GM12872 (cell line): ENCODE measurements at regions not wholly inside any gene's neighbourhood (a gene's known extent, or its start where the extent isn't known, plus 50 kb on each side); places are given as distances from the start of the nearest gene placed in this dataset.

Experiments
- TF ChIP-seq, protein P1 (sequence below): IDR thresholded peaks from 3 replicates; pipeline ENCODE4 v1.5.1; 2011; ENCODE audit warnings: low read depth, mild to moderate bottlenecking, low read length, moderate library complexity; ENCODE audit not compliant: insufficient read depth

DNA sequence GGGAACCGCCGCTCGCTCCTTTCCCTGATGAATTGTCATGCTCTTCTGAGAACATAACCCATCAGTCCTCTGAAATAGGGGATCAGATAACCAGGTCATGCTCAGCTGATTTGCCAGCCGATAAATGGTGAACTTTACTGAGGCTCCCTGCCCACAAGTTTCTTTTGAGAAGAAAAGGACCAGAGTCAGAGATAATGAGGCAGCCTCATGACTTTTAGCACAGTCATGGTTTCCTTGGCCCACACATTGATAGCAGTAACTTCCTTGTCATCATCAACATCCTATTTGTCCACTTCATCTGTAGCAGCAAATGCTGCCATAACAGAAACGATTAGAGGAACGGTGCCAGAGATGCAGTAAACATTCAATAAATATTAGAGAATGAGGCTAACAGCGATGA lies 509.0 kb downstream of the GATA3 start:
- TF ChIP-seq, protein P1, sequence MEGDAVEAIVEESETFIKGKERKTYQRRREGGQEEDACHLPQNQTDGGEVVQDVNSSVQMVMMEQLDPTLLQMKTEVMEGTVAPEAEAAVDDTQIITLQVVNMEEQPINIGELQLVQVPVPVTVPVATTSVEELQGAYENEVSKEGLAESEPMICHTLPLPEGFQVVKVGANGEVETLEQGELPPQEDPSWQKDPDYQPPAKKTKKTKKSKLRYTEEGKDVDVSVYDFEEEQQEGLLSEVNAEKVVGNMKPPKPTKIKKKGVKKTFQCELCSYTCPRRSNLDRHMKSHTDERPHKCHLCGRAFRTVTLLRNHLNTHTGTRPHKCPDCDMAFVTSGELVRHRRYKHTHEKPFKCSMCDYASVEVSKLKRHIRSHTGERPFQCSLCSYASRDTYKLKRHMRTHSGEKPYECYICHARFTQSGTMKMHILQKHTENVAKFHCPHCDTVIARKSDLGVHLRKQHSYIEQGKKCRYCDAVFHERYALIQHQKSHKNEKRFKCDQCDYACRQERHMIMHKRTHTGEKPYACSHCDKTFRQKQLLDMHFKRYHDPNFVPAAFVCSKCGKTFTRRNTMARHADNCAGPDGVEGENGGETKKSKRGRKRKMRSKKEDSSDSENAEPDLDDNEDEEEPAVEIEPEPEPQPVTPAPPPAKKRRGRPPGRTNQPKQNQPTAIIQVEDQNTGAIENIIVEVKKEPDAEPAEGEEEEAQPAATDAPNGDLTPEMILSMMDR = no peak

DNA sequence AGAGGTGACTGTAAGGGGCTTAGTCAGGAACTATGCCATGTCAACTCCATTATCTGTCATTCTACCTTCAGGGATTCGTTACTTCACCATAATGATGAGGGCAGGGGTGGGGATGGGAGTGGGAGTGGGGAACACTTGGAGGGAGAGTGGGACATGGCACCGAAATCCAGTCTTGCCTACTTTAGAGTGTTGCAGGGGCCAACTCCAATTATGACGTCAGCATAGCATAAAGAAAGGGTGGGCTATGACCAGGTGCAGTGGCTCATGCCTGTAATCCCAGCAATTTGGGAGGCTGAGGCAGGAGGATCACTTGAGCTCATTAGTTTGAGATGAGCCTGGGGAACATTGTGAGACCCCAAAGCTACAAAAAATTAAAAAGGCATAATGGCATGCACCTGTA lies 512.2 kb downstream of the GATA3 start:
- TF ChIP-seq, protein P1 = no peak

DNA sequence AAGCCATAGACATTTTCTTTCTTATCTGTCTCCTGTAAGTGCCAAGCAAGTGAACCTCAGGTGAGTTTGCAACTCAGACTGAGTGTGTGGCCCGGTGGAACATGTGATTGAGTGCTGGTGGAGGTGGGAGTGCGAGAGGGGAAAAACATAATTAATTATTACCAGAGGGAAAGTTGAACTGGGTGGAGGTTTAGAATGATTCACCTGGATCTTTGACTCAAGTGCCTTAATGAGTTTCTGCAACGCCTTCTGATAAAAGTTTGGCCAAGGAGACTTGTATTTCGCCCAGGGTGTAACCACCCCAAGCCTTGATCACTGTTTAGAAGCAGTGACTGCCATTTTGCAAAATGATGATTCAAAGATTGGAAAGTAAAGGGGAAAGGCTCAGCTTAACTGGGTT lies 513.9 kb downstream of the GATA3 start:
- TF ChIP-seq, protein P1 = no peak

DNA sequence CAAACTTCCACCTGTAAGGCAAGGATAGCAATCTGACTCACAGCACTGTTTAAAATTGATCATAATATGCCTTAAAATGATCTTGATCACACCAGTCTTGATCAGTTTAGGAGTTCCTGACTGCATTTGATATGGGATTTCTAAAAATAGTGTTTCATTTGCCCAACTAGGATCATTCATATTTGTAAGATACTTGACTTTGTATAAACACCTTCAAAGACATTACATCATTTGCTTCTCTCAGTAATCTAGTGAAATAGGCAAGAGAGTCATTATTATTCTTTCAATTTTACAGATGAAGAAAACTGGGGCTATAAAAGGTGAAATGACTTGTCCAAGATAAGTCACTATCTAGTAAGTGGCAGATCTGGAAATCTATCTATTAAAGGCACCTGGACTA lies 521.1 kb downstream of the GATA3 start:
- TF ChIP-seq, protein P1 = no peak

DNA sequence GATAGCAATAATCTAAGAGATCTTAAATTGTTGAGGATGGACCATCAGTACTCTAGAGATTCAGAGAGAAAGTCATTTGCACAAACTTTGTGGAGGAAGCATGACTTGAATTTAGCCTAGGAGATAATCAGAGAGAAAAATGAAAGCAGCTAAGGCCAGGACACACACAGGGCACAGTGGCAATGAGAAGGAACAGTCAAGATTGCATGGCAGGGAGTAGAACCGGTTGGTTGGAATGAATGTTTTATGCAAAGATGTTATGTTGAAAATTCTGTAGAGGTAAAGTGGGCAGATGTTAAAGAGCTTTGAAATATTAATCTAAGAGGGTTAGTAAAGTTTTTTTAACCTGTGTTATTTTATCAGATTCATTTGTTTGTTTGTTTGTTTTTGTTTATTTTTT lies 521.8 kb downstream of the GATA3 start:
- TF ChIP-seq, protein P1 = no peak

DNA sequence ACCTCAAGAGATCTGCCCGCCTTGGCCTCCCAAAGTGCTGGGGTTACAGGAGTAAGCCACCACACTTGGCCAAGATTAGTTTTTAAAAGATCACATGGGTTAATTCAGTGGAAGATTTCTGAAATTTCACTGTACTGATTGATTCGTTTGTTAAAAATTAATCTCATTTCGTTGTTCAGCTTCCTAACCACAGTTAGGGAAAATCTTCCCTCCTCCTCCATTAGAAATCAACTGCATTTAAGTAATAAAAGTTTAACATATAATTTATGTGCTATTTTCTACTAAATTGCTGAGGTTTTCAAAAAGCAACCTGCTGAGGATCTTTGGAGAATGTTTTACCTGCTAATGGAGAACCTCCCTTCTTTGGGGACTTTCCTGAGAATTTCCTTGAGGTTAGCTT lies 522.4 kb downstream of the GATA3 start:
- TF ChIP-seq, protein P1 = no peak

DNA sequence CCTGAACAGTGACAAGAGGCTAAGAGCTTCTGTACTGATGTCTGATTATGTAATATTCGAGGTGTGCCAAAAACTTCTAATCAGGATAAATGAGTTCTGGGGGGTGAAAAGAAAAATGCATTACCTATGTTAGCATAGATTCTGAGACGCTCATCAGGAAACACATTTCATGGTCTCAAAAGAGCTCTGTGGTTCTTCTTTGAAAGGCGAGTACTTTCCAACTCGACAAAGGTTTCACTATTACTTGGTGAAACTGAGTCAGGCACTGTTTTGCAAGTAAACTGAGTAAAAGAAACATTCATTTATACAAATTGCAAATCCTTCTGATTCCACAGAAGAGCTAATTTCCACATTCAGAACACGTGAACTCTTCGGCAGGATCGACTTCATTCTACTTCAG lies 523.2 kb downstream of the GATA3 start:
- TF ChIP-seq, protein P1 = no peak
